OCI-LY1 (cell line): ENCODE measurements at regions not wholly inside any gene's neighbourhood (a gene's known extent, or its start where the extent isn't known, plus 50 kb on each side); places are given as distances from the start of the nearest gene placed in this dataset.

Experiments used
- H2AFZ ChIP-seq: fragments of 200-600 bp; sonication (generic), shearing (Covaris generic); 2 replicates; pipeline ENCODE4 v1.6.0; 2014; ENCODE audit warnings: antibody characterized with exemption, mild to moderate bottlenecking, low read length
- H3F3A ChIP-seq: fragments of 200-600 bp; sonication (generic), shearing (Covaris generic); 2 replicates; pipeline ENCODE4 v1.6.0; 2014; ENCODE audit warnings: mild to moderate bottlenecking, antibody characterized with exemption, low read length, moderate library complexity; ENCODE audit not compliant: insufficient read depth
- H3K27ac ChIP-seq: fragments of 200-600 bp; sonication (generic); 2 replicates; pipeline ENCODE4 v1.5.1; 2014; ENCODE audit warnings: low read length, mixed run types, mild to moderate bottlenecking, low read depth; ENCODE audit not compliant: poor library complexity, severe bottlenecking
- H3K27me3 ChIP-seq: fragments of 200-600 bp; sonication (generic); 2 replicates; pipeline ENCODE4 v1.6.0; 2014; ENCODE audit warnings: antibody characterized with exemption, mild to moderate bottlenecking, low read length, moderate library complexity; ENCODE audit not compliant: insufficient read depth
- H3K36me3 ChIP-seq: fragments of 200-600 bp; sonication (generic); 2 replicates; pipeline ENCODE4 v1.6.1; 2014; ENCODE audit warnings: mild to moderate bottlenecking, antibody characterized with exemption, low read length, moderate library complexity, mixed read lengths; ENCODE audit not compliant: insufficient read depth
- H3K4me1 ChIP-seq: fragments of 200-600 bp; sonication (generic); 2 replicates; pipeline ENCODE4 v1.5.1; 2014; ENCODE audit warnings: mild to moderate bottlenecking, low read length, moderate library complexity; ENCODE audit not compliant: insufficient read depth, severe bottlenecking
- H3K4me2 ChIP-seq: fragments of 200-600 bp; sonication (generic), shearing (Covaris generic); 2 replicates; pipeline ENCODE4 v1.6.1; 2014; ENCODE audit warnings: low read length
- H3K4me3 ChIP-seq: fragments of 200-600 bp; sonication (generic); 2 replicates; pipeline ENCODE4 v1.5.1; 2014; ENCODE audit warnings: low read length, low read depth, mild to moderate bottlenecking, mixed read lengths; ENCODE audit not compliant: poor library complexity, severe bottlenecking
- H3K79me2 ChIP-seq: fragments of 200-600 bp; shearing (Covaris generic); 2 replicates; pipeline ENCODE4 v1.6.1; 2016; ENCODE audit warnings: mixed run types, low read length, mixed read lengths; ENCODE audit not compliant: insufficient read depth
- H3K9ac ChIP-seq: fragments of 200-600 bp; sonication (generic), shearing (Covaris generic); 2 replicates; pipeline ENCODE4 v1.6.1; 2014; ENCODE audit warnings: mild to moderate bottlenecking, low read length, mixed read lengths
- H3K9me2 ChIP-seq: fragments of 200-600 bp; sonication (generic), shearing (Covaris generic); 2 replicates; pipeline ENCODE4 v1.6.1; 2014; ENCODE audit warnings: low read depth, mild to moderate bottlenecking, low read length, mixed read lengths
- H3K9me3 ChIP-seq: fragments of 200-600 bp; shearing (Covaris generic); 2 replicates; pipeline ENCODE4 v1.6.1; 2014; ENCODE audit warnings: low read length, mixed read lengths
- H4K20me1 ChIP-seq: fragments of 200-600 bp; sonication (generic), shearing (Covaris generic); 2 replicates; pipeline ENCODE4 v1.6.0; 2016; ENCODE audit warnings: mild to moderate bottlenecking, low read length; ENCODE audit not compliant: insufficient read depth
- CTCF ChIP-seq: fragments of 200-600 bp; sonication (generic), shearing (Covaris generic); IDR thresholded peaks from 2 replicates; pipeline ENCODE4 v1.5.1; 2017; ENCODE audit warnings: mild to moderate bottlenecking, antibody characterized with exemption, low read length, moderate library complexity, mixed read lengths
- EZH2 ChIP-seq: fragments of 200-600 bp; sonication (generic), shearing (Covaris generic); IDR thresholded peaks from 2 replicates; pipeline ENCODE4 v1.8.0; 2017; ENCODE audit warnings: borderline replicate concordance, mixed run types, mild to moderate bottlenecking, antibody characterized with exemption, low read length, moderate library complexity, mixed read lengths

- Histone ChIP-seq H3K4me1 (no peaks in the 10 kb centered on the region), H3K4me2 (no peak overlapping the region), H3K4me3 (no peak overlapping the region), H3K9me3 (no peaks in the 10 kb centered on the region), H3K27ac (no peak overlapping the region), H3K36me3 (no peaks in the 10 kb centered on the region), H3K9ac (no peak overlapping the region), H3K79me2 (no peaks in the 10 kb centered on the region), H4K20me1 (no peaks in the 10 kb centered on the region), H3F3A (no peaks in the 10 kb centered on the region), H3K9me2 (no peaks in the 10 kb centered on the region), H2AFZ (no peak overlapping the region), H3K27me3 (no peaks in the 10 kb centered on the region)
- TF ChIP-seq EZH2 = no peak
- no peak for TF ChIP-seq CTCF
Observed at GRCh38 chr18:35868915-35869314, 103.6 kb upstream of the RMP24 start.

- Histone ChIP-seq H3K27ac (no peak overlapping the region), H3K36me3 (no peaks in the 10 kb centered on the region), H3K4me3 (no peak overlapping the region), H3K9me3 (no peaks in the 10 kb centered on the region), H3K79me2 (no peaks in the 10 kb centered on the region), H3K27me3 (no peaks in the 10 kb centered on the region), H4K20me1 (no peaks in the 10 kb centered on the region), H3F3A (no peaks in the 10 kb centered on the region), H3K4me1 (no peaks in the 10 kb centered on the region), H3K4me2 (no peak overlapping the region), H3K9ac (no peak overlapping the region), H2AFZ (no peak overlapping the region), H3K9me2 (no peaks in the 10 kb centered on the region)
- TF ChIP-seq CTCF = no peak
- TF ChIP-seq EZH2 = no peak
Observed at GRCh38 chr18:35871337-35871736, 101.1 kb upstream of the RMP24 start.

GRCh38 chr18:35875566-35875965 lies 96.9 kb upstream of the RMP24 start:
- no peaks in the 10 kb centered on the region for H3K27me3 ChIP-seq
- no peaks in the 10 kb centered on the region for H3K36me3 ChIP-seq
- H3K27ac ChIP-seq = no peak overlapping the region
- no peaks in the 10 kb centered on the region for H3K9me3 ChIP-seq
- H3F3A ChIP-seq = no peaks in the 10 kb centered on the region
- H3K9me2 ChIP-seq = no peaks in the 10 kb centered on the region
- H2AFZ ChIP-seq = no peak overlapping the region
- no peak overlapping the region for H3K4me3 ChIP-seq
- H3K4me1 ChIP-seq = no peaks in the 10 kb centered on the region
- no peaks in the 10 kb centered on the region for H4K20me1 ChIP-seq
- no peak overlapping the region for H3K9ac ChIP-seq
- no peaks in the 10 kb centered on the region for H3K79me2 ChIP-seq
- no peak overlapping the region for H3K4me2 ChIP-seq
- TF ChIP-seq EZH2 (no peak), CTCF (no peak)
